Colonic mucosa (tissue), 4 donors: ENCODE measurements at regions not wholly inside any gene's neighbourhood (a gene's known extent, or its start where the extent isn't known, plus 50 kb on each side); places are given as distances from the start of the nearest gene placed in this dataset.

Experiments
- DNase-seq: peaks from one replicate; pipeline ENCODE4 v3.0.0-alpha.2; 2020
- H3K27ac ChIP-seq: fragments of 200-600 bp; one replicate; pipeline ENCODE4 v1.8.0; 2021
- H3K27me3 ChIP-seq: fragments of 200-600 bp; one replicate; pipeline ENCODE4 v1.8.0; 2021
- H3K36me3 ChIP-seq: fragments of 200-600 bp; one replicate; pipeline ENCODE4 v1.8.0; 2021
- H3K4me1 ChIP-seq: fragments of 200-600 bp; one replicate; pipeline ENCODE4 v1.8.0; 2021; ENCODE audit warnings: mild to moderate bottlenecking
- H3K4me3 ChIP-seq: fragments of 200-600 bp; one replicate; pipeline ENCODE4 v1.8.0; 2021
- H3K9ac ChIP-seq, 2 donors: one replicate each; pipeline ENCODE4 v1.7.0; 2013; ENCODE audit warnings: control low read depth in 2 of 2, low read depth in 2 of 2, low read length in 2 of 2
- H3K9me3 ChIP-seq: fragments of 200-600 bp; one replicate; pipeline ENCODE4 v1.8.0; 2021
- intact Hi-C: fragments of 100-400 bp; cut with DNase I; formaldehyde crosslinking; loops from one replicate; pipeline ENCODE4 v1.14.1; 2022
- TF ChIP-seq, protein P1 (sequence below): fragments of 200-600 bp; IDR thresholded peaks from one replicate; pipeline ENCODE4 v1.8.0; 2022; ENCODE audit warnings: antibody characterized with exemption, mild to moderate bottlenecking
- donor health status: healthy.
- donor health status: DM: no; HTN: no; CAD: no.
- donor health status: DM: no; HTN: no; CAD: no.

DNA sequence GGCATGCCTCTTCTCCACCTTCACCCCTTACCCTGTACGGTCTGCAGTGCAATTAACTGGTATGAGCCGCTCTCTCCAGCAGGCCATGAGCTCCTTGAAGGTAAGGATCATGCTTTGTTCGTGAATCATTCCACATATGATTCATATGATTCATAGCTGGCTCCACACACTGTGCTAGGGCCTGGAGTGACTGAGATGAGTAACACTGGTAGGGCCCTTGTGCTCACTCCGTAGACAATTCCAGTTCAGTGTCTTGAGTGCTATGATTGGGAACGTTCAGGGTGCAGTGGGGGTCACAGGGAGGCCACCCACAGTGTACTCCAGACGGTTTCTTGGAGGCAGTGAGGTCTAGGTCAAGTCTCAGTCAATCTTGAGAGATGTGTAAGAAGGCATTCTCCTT, 239.8 kb downstream of the LMX1A start:
- TF ChIP-seq, protein P1, sequence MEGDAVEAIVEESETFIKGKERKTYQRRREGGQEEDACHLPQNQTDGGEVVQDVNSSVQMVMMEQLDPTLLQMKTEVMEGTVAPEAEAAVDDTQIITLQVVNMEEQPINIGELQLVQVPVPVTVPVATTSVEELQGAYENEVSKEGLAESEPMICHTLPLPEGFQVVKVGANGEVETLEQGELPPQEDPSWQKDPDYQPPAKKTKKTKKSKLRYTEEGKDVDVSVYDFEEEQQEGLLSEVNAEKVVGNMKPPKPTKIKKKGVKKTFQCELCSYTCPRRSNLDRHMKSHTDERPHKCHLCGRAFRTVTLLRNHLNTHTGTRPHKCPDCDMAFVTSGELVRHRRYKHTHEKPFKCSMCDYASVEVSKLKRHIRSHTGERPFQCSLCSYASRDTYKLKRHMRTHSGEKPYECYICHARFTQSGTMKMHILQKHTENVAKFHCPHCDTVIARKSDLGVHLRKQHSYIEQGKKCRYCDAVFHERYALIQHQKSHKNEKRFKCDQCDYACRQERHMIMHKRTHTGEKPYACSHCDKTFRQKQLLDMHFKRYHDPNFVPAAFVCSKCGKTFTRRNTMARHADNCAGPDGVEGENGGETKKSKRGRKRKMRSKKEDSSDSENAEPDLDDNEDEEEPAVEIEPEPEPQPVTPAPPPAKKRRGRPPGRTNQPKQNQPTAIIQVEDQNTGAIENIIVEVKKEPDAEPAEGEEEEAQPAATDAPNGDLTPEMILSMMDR = no peak
- no peak overlapping the region for H3K4me3 ChIP-seq
- H3K27me3 ChIP-seq = peaks cover 6% of the 10 kb centered on the region
- no peaks in the 10 kb centered on the region for H3K36me3 ChIP-seq
- no peak overlapping the region for H3K9ac ChIP-seq
- no peak overlapping the region for H3K27ac ChIP-seq
- DNase-seq = no peak
- no peaks in the 10 kb centered on the region for H3K9me3 ChIP-seq
- intact Hi-C loops = no loop called here
- H3K4me1 ChIP-seq = no peaks in the 10 kb centered on the region

DNA sequence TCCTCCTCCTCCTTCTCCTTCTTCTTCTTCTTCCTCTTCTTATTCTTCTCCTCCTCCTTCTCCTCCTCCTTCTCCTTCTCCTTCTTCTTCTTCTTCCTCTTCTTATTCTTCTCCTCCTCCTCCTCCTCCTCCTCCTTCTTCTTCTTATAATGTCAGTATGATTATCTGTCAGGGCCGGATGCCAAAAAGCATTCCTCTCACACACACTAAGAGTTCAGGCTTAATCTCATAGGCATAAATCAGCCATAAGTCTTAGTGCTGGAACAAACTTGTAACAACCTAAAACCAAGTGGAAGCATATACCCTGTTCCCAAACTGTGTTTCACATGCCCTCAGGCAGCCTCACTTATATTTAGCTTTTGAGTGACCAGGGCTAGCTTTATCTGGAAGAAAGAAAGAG, 240.3 kb downstream of the LMX1A start:
- intact Hi-C loops = no loop called here
- no peak for DNase-seq
- Histone ChIP-seq H3K9me3 (no peaks in the 10 kb centered on the region), H3K4me1 (no peaks in the 10 kb centered on the region), H3K27ac (no peak overlapping the region), H3K27me3 (peaks cover 6% of the 10 kb centered on the region), H3K9ac (no peak overlapping the region), H3K4me3 (no peak overlapping the region), H3K36me3 (no peaks in the 10 kb centered on the region)
- TF ChIP-seq, protein P1 = no peak

DNA sequence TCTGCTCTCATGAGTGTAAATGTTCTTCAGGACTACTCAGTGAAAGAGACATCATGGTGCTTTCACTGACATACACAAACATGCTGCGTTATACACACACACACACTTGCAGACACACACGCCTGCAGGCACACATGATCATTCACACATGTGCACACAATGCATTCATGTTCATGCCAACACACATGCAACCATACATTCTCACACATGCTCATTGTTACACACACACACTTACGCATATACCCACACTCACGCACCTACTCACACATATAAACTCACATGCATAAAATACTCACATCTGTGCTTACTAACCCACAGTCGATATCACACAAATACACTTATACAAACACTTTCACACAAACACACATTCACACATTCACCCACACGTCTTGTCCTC, 241.6 kb downstream of the LMX1A start:
- Histone ChIP-seq H3K36me3 (no peaks in the 10 kb centered on the region), H3K4me3 (no peak overlapping the region), H3K27ac (no peak overlapping the region), H3K9me3 (no peaks in the 10 kb centered on the region), H3K4me1 (no peaks in the 10 kb centered on the region), H3K9ac (no peak overlapping the region), H3K27me3 (peaks cover 6% of the 10 kb centered on the region)
- TF ChIP-seq, protein P1 = no peak
- intact Hi-C loops = no loop called here
- no peak for DNase-seq

DNA sequence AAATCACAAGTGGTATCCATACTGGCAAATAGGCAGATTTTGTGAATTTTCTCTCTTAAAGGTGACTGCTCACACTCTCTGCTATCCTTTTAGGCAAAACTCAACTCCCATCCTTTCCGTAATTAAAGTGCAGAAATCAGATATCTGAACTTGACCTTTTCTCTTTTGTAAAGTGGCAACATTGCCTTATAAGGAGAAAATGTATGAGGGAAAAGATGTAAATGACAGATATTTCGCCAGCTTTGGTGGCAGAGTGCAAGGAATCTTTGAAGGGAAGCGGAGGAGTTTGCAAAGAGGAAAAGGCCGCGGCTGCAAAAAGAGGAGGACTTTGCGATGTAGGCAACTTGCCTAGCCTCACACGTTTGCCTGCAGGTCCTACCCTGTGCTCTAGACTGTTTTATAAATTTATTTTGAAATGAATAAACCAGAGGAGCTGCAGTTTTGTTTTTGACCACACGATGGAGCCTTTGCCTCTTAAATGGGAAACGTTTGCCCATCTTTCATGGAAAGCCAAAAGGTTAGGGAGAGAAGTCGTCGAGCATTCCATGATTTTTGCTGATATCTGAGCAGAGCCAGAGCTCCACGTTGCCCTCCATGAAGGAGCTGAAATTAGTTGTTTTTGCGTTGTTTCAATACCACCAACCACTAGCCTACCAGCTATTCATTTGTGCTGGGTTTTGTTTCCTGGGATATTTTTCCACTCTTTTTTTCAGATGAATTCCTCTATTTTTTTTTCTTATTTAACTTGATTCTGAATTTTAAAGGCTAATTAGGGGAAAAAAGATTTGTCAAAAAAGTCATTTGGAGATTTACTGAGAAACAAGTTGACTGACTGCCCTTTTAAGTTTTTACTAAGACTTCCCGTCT, 242.3 kb downstream of the LMX1A start:
- no peaks in the 10 kb centered on the region for H3K4me1 ChIP-seq
- peak; percentile 47 for DNase-seq
- intact Hi-C loops = no loop called here
- no peak overlapping the region for H3K4me3 ChIP-seq
- no peak overlapping the region for H3K9ac ChIP-seq
- TF ChIP-seq, protein P1 = peak; percentile 74
- peaks cover 6% of the 10 kb centered on the region for H3K27me3 ChIP-seq
- no peaks in the 10 kb centered on the region for H3K9me3 ChIP-seq
- H3K27ac ChIP-seq = no peak overlapping the region
- no peaks in the 10 kb centered on the region for H3K36me3 ChIP-seq

DNA sequence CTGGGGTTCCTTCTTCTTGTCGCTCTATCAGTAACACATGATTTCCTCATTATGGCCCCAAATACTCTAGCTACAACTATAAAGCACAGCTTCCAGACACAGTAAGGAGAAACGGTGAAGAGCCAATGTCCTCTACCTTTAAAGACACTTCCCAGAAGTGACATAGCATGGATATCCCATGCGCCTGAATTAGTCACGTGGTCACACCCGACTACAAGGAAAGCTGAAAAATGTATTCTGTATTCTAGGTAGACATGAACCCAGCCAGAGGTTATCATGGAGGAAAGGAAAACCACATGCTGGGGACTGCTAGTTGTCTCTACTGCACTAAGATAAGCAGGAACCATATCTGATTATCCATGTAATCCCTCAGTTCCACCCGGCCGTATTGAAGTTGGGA, 244.3 kb downstream of the LMX1A start:
- H3K27me3 ChIP-seq = peaks cover 6% of the 10 kb centered on the region
- TF ChIP-seq, protein P1 = no peak
- no peaks in the 10 kb centered on the region for H3K36me3 ChIP-seq
- DNase-seq = no peak
- no peak overlapping the region for H3K4me3 ChIP-seq
- no peak overlapping the region for H3K27ac ChIP-seq
- intact Hi-C loops = no loop called here
- H3K9ac ChIP-seq = no peak overlapping the region
- no peaks in the 10 kb centered on the region for H3K9me3 ChIP-seq
- H3K4me1 ChIP-seq = no peaks in the 10 kb centered on the region
